A549 (cell line): ENCODE measurements at regions not wholly inside any gene's neighbourhood (a gene's known extent, or its start where the extent isn't known, plus 50 kb on each side); places are given as distances from the start of the nearest gene placed in this dataset.

Experiments
- ATAC-seq, 2 experiments: fragments of 200-7000 bp in 1 of 2; fragments of >200 bp in 1 of 2; cut with Nextera tagmentation in 1 of 2; cut with Tn5 transposase in 1 of 2; 3 replicates each; pipeline versions ENCODE4 v1.8.0 to v1.9.1; 2018 to 2020; ENCODE audit warnings: mild to moderate bottlenecking in 1 of 2, moderate library complexity in 1 of 2
- CTCF ChIA-PET: fragments of 300-600 bp; sonication (Branson Sonifier 250); formaldehyde crosslinking; extraction: SDS; loops from one replicate; lab custom pipeline; 2021; ENCODE audit warnings: antibody characterized with exemption, inconsistent platforms; lab: Yijun Ruan, JAX
- POLR2A ChIA-PET: fragments of 350-600 bp; formaldehyde crosslinking; extraction: SDS; loops from one replicate; lab custom pipeline; 2021; ENCODE audit warnings: antibody characterized with exemption, inconsistent platforms; lab: Yijun Ruan, JAX
- DNase-seq, 2 experiments: peaks; one replicate each; pipeline versions ENCODE4 v3.0.0 to v3.0.0-alpha.2; 2011 to 2016; ENCODE audit warnings: low read depth in 1 of 2, low spot score in 1 of 2
- FAIRE-seq: peaks from 2 replicates; lab custom pipeline; 2011; peaks lifted over from hg19 to GRCh38; lab: Jason Lieb, UNC
- H3K27ac ChIP-seq, 2 experiments: fragments of >200 bp; sonication (Bioruptor Twin); formaldehyde crosslinking; 3 replicates each; pipeline ENCODE4 v1.5.1; 2016 to 2017
- H3K4me1 ChIP-seq: fragments of >200 bp; sonication (Bioruptor Twin); formaldehyde crosslinking; 3 replicates; pipeline ENCODE4 v1.6.1; 2016
- H3K4me2 ChIP-seq: fragments of >200 bp; sonication (Bioruptor Twin); formaldehyde crosslinking; 3 replicates; pipeline ENCODE4 v1.6.1; 2016
- H3K4me3 ChIP-seq: fragments of >200 bp; sonication (Bioruptor Twin); formaldehyde crosslinking; 3 replicates; pipeline ENCODE4 v1.5.1; 2016
- H3K9me3 ChIP-seq: fragments of >200 bp; sonication (Bioruptor Twin); formaldehyde crosslinking; 3 replicates; pipeline ENCODE4 v1.6.1; 2016
- BHLHE40 ChIP-seq: IDR thresholded peaks from 2 replicates; pipeline ENCODE4 v1.6.1; 2012; ENCODE audit warnings: low read depth, low read length, inconsistent platforms
- CBX8 ChIP-seq: fragments of 200-600 bp; sonication (generic); IDR thresholded peaks from 2 replicates; pipeline ENCODE4 v1.6.1; 2016
- CTCF ChIP-seq: fragments of >200 bp; sonication (Bioruptor Twin); formaldehyde crosslinking; IDR thresholded peaks from 3 replicates; pipeline ENCODE4 v1.5.1; 2016
- E2F6 ChIP-seq: IDR thresholded peaks from 2 replicates; pipeline ENCODE4 v1.6.1; 2012; ENCODE audit warnings: low read depth, borderline replicate concordance
- EHF ChIP-seq: fragments of 250-450 bp; sonication (Bioruptor Pico); IDR thresholded peaks from 2 replicates; pipeline ENCODE4 v1.5.0; 2020; ENCODE audit warnings: mild to moderate bottlenecking
- EP300 ChIP-seq, 2 experiments: fragments of >200 bp; sonication (Bioruptor Twin); formaldehyde crosslinking; IDR thresholded peaks; 2 replicates in 1 of 2; 3 replicates in 1 of 2; pipeline ENCODE4 v1.6.1; 2016 to 2017
- ESRRA ChIP-seq: fragments of 150-350 bp; IDR thresholded peaks from 2 replicates; pipeline ENCODE4 v1.6.1; 2014; ENCODE audit warnings: mild to moderate bottlenecking, low read length, borderline replicate concordance
- FOSL2 ChIP-seq, 2 experiments: fragments of 450-650 bp in 1 of 2; fragments of >200 bp in 1 of 2; sonication (Bioruptor Twin) in 1 of 2; formaldehyde crosslinking; IDR thresholded peaks; 2 replicates each; pipeline versions ENCODE4 v1.5.0 to v1.6.1; 2016 to 2020; ENCODE audit warnings: mild to moderate bottlenecking in 1 of 2, moderate library complexity in 1 of 2
- GATA3 ChIP-seq: IDR thresholded peaks from 2 replicates; pipeline ENCODE4 v1.6.1; 2012; ENCODE audit warnings: borderline replicate concordance
- HES2 ChIP-seq: fragments of >200 bp; sonication (Bioruptor Twin); formaldehyde crosslinking; IDR thresholded peaks from 2 replicates; pipeline ENCODE4 v1.6.1; 2016
- HEYL ChIP-seq: fragments of 250-450 bp; sonication (Bioruptor Pico); IDR thresholded peaks from 2 replicates; pipeline ENCODE4 v1.8.0; 2021; ENCODE audit warnings: mild to moderate bottlenecking, moderate library complexity
- HMGXB4 ChIP-seq: fragments of 250-450 bp; sonication (Bioruptor Pico); IDR thresholded peaks from 2 replicates; pipeline ENCODE4 v1.5.0; 2021; ENCODE audit warnings: mild to moderate bottlenecking, moderate library complexity, borderline replicate concordance
- HOXA7 ChIP-seq: fragments of 250-450 bp; sonication (Bioruptor Pico); IDR thresholded peaks from 2 replicates; pipeline ENCODE4 v1.5.0; 2020; ENCODE audit warnings: mild to moderate bottlenecking, moderate library complexity
- HOXB13 ChIP-seq: fragments of 250-450 bp; sonication (Bioruptor Pico); IDR thresholded peaks from 2 replicates; pipeline ENCODE4 v1.5.0; 2020; ENCODE audit warnings: low read depth, mild to moderate bottlenecking, moderate library complexity
- KDM1A ChIP-seq: fragments of 200-600 bp; sonication (generic); IDR thresholded peaks from 2 replicates; pipeline ENCODE4 v1.6.1; 2016; ENCODE audit warnings: low read depth, mild to moderate bottlenecking
- KDM5A ChIP-seq: fragments of 200-600 bp; sonication (generic); IDR thresholded peaks from 2 replicates; pipeline ENCODE4 v1.6.1; 2016; ENCODE audit warnings: antibody characterized with exemption, mild to moderate bottlenecking
- MAFK ChIP-seq: fragments of 450-650 bp; IDR thresholded peaks from 2 replicates; pipeline ENCODE4 v1.6.1; 2014; ENCODE audit not compliant: partially characterized antibody
- MAZ ChIP-seq: fragments of 150-350 bp; IDR thresholded peaks from 2 replicates; pipeline ENCODE4 v1.6.1; 2014; ENCODE audit warnings: antibody characterized with exemption, low read depth, low read length, borderline replicate concordance
- NFE2L2 ChIP-seq: fragments of 150-350 bp; conservative IDR thresholded peaks from 2 replicates; pipeline ENCODE4 v1.6.1; 2014; ENCODE audit warnings: low read length
- POLR2A ChIP-seq: IDR thresholded peaks from 2 replicates; pipeline ENCODE4 v1.6.1; 2012; ENCODE audit warnings: mild to moderate bottlenecking, low read length
- POLR2AphosphoS2 ChIP-seq: conservative IDR thresholded peaks from 2 replicates; pipeline ENCODE4 v1.6.1; 2012; ENCODE audit warnings: low read length, improper control_type of control experiment, inconsistent platforms
- RAD21 ChIP-seq, 2 experiments: fragments of >200 bp in 1 of 2; sonication (Bioruptor Twin) in 1 of 2; formaldehyde crosslinking in 1 of 2; IDR thresholded peaks in 1 of 2; conservative IDR thresholded peaks in 1 of 2; 2 replicates in 1 of 2; 3 replicates in 1 of 2; pipeline ENCODE4 v1.6.1; 2012 to 2018; ENCODE audit warnings: inconsistent platforms in 1 of 2
- RNF2 ChIP-seq: fragments of 200-600 bp; sonication (generic); IDR thresholded peaks from 2 replicates; pipeline ENCODE4 v1.6.1; 2016; ENCODE audit warnings: low read depth, mild to moderate bottlenecking, antibody characterized with exemption, moderate library complexity, borderline replicate concordance
- SMC3 ChIP-seq: fragments of >200 bp; sonication (Bioruptor Twin); formaldehyde crosslinking; IDR thresholded peaks from 3 replicates; pipeline ENCODE4 v1.6.1; 2018; ENCODE audit warnings: inconsistent platforms
- SREBF2 ChIP-seq: fragments of 450-650 bp; IDR thresholded peaks from 2 replicates; pipeline ENCODE4 v1.6.1; 2014; ENCODE audit warnings: mild to moderate bottlenecking, moderate library complexity
- TP53 ChIP-seq: fragments of 250-450 bp; sonication (Bioruptor Pico); IDR thresholded peaks from 2 replicates; pipeline ENCODE4 v1.5.0; 2021; ENCODE audit warnings: mild to moderate bottlenecking, moderate library complexity
- ZC3H11A ChIP-seq: fragments of 450-650 bp; IDR thresholded peaks from 2 replicates; pipeline ENCODE4 v1.6.1; 2014; ENCODE audit warnings: antibody characterized with exemption, mild to moderate bottlenecking
- ZFP36 ChIP-seq: fragments of 450-650 bp; IDR thresholded peaks from 2 replicates; pipeline ENCODE4 v1.6.1; 2014; ENCODE audit warnings: borderline replicate concordance; ENCODE audit not compliant: partially characterized antibody
- WGBS: methylation state at CpG from one replicate; pipeline ENCODE4 v1.1.6; 2017; ENCODE audit errors: missing lambda C conversion rate; 5-methylcytosine and 5-hydroxymethylcytosine counted together

- ChIA-PET POLR2A (no interaction called here), CTCF (no interaction called here)
- Histone ChIP-seq H3K4me3 (no peak overlapping the region), H3K4me1 (peaks cover 11% of the 10 kb centered on the region), H3K4me2 (no peak overlapping the region), H3K9me3 (no peaks in the 10 kb centered on the region), H3K27ac (no peak overlapping the region)
- ATAC-seq (no peak), DNase-seq (no peak), FAIRE-seq (no peak)
- TF ChIP-seq CBX8 (no peak), FOSL2 (IDR thresholded peaks at IDR 0.05) (no peak), FOSL2 (CRISPR knock-in tag; IDR thresholded peaks at IDR 0.05) (no peak), HOXB13 (CRISPR knock-in tag) (no peak), HEYL (CRISPR knock-in tag) (no peak), SMC3 (no peak), ZC3H11A (no peak), HOXA7 (CRISPR knock-in tag) (no peak), EHF (CRISPR knock-in tag) (no peak), SREBF2 (no peak), RAD21 (conservative IDR thresholded peaks at IDR 0.05 in 1 of 2, IDR thresholded peaks at IDR 0.05 in 1 of 2) (no peak), HMGXB4 (no peak), EP300 (IDR thresholded peaks at IDR 0.05) (no peak)
- WGBS: 34% methylated on average over 3 of the region's 3 CpGs
These were observed 126.0 kb upstream of the CRY1 start for GRCh38 chr12:107219301-107219700.

GRCh38 chr12:107221913-107222312, 128.6 kb upstream of the CRY1 start:
- peaks cover 11% of the 10 kb centered on the region for H3K4me1 ChIP-seq
- H3K27ac ChIP-seq: no peak overlapping the region
- CTCF ChIA-PET: interaction anchor here (0.6 to 0.8 kb wide), 4 partner anchors 13 to 90 kb away, joined by 3 to 6 read pairs (median 4); no protein-coding TSS in a partner anchor
- no peaks in the 10 kb centered on the region for H3K9me3 ChIP-seq
- ATAC-seq (no peak), DNase-seq (no peak), FAIRE-seq (no peak)
- no peak overlapping the region for H3K4me2 ChIP-seq
- TF ChIP-seq ESRRA (no peak), RNF2 (no peak)
- H3K4me3 ChIP-seq: no peak overlapping the region
- POLR2A ChIA-PET: no interaction called here

GRCh38 chr12:107223821-107224220, 130.5 kb upstream of the CRY1 start:
- no peak overlapping the region for H3K27ac ChIP-seq
- peaks cover 11% of the 10 kb centered on the region for H3K4me1 ChIP-seq
- ATAC-seq (no peak; a peak in 1 of 6 replicates), DNase-seq (peak in 1 of 2 experiments; percentile 12)
- CTCF ChIA-PET: interaction anchor here (0.6 to 2.6 kb wide), 4 partner anchors 10 to 223 kb away, joined by 3 to 8 read pairs (median 4); no protein-coding TSS in a partner anchor
- H3K9me3 ChIP-seq: no peaks in the 10 kb centered on the region
- no peak overlapping the region for H3K4me3 ChIP-seq
- 82% methylated on average over 5 of the region's 5 CpGs for WGBS
- POLR2A ChIA-PET: no interaction called here
- H3K4me2 ChIP-seq: no peak overlapping the region
- TF ChIP-seq CTCF (no peak), E2F6 (no peak), POLR2AphosphoS2 (no peak), ZC3H11A (no peak), NFE2L2 (no peak), BHLHE40 (no peak), HOXA7 (CRISPR knock-in tag) (no peak), POLR2A (no peak), ZFP36 (no peak), ESRRA (no peak), MAFK (no peak), TP53 (CRISPR knock-in tag) (no peak), KDM5A (no peak), MAZ (no peak), EHF (CRISPR knock-in tag) (no peak), SMC3 (no peak), HMGXB4 (no peak), HES2 (no peak), KDM1A (no peak), GATA3 (no peak)
- TF ChIP-seq, all 56 proteins: peak for 0
- FAIRE-seq: no peak
